GM12873 (cell line): ENCODE measurements at regions not wholly inside any gene's neighbourhood (a gene's known extent, or its start where the extent isn't known, plus 50 kb on each side); places are given as distances from the start of the nearest gene placed in this dataset.

Source experiments
- CTCF ChIP-seq: IDR thresholded peaks from 2 replicates; pipeline ENCODE4 v1.5.1; 2012; ENCODE audit warnings: low read depth, mild to moderate bottlenecking, moderate library complexity, low read length, control low read depth; ENCODE audit not compliant: insufficient read depth; ENCODE audit errors: missing control alignments

GRCh38 chr13:44872751-44873150 lies 116.5 kb downstream of the NUFIP1 start:
- TF ChIP-seq CTCF: no peak

DNA sequence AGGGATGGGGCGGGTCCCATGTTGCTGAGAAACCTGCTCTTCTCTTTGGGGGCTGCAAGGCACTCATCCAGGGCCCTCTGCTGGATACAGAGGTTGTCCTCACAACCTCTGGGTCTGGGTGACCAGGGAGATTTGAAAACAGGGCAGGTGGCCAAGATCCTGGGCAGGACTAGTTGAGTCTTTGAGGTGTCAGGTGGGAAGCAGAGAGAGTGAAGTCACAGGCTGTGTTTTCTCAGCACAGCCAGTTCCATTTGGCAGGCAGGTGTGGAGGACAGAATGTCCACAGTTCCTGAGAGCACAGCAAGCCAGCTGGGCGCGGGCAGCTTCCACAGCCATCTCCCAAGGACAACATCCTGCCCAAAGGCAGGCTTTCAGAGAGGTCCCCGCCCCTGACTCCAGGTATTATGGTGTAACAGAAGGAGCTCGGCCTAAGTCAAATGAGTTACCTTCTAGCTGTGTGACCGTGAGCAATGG lies 118.8 kb downstream of the NUFIP1 start:
- TF ChIP-seq CTCF: no peak

DNA sequence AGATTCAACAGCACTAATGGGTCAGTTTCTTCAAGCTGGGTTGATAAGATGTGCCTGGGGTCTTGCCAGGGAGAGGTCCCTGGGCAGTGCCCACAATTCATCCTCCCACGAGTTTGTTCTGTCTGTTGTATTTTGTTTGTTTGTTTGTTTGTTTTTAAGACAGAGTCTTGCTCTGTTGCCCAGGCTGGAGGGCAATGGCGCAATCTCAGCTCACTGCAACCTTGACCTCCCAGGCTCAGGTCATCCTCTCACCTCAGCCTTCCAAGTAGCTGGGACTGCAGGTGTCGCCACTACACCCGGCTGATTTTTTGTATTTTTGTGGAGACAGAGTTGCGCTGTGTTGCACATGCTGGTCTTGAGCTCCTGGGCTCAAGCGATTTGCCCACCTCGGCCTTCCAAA lies 120.1 kb downstream of the NUFIP1 start:
- TF ChIP-seq CTCF: no peak

DNA sequence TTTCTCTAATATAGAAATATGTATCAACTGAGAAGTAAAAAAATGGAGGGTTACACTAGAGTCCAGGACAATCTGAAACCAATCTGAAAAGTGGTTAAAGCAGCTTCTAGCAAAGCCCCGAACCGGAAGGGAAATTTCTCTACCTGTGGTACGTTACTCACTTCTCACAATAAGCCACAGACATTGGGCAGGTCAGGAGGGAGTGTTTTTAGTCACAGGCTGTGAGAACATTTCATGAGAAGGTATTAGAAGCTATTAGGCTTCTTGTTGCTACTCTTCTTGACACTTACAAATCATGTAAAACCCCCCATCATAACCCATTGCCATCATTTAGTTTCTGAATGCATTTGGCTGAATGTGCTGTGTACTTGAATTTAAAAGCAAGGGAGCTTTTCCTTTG lies 120.9 kb downstream of the NUFIP1 start:
- TF ChIP-seq CTCF: no peak

DNA sequence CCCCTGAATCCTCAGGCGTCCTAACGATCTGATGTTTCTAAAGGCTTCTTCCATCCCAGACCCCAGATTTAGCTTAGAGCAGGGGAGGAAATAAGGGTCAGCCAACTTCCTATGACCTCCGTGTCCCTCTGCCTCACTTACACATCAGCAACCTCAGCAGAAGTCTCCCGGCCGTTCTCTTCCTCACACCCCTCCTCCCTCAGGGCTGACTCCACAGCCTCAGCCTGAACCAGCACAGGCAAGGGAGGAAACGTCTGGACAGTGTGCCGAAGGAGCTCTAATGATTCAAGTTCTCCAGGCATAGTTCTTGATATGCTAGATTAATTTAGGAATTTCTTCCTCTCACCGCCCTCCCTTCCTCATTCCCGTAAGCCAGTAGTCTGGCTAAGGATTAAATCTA lies 121.4 kb downstream of the NUFIP1 start:
- TF ChIP-seq CTCF: no peak

GRCh38 chr13:44866411-44866911 lies 122.8 kb downstream of the NUFIP1 start:
- no peak for TF ChIP-seq CTCF

- no peak for TF ChIP-seq CTCF
Measured at GRCh38 chr13:44865722-44866410, 123.4 kb downstream of the NUFIP1 start.
